Right lobe of liver (tissue), 6 donors: ENCODE measurements at regions not wholly inside any gene's neighbourhood (a gene's known extent, or its start where the extent isn't known, plus 50 kb on each side); places are given as distances from the start of the nearest gene placed in this dataset.

Experiments used
- ATAC-seq, 4 donors: fragments of 200-7000 bp; cut with Tn5 transposase; one replicate each; pipeline ENCODE4 v1.9.1; 2020; ENCODE audit warnings: mild to moderate bottlenecking in 4 of 4, moderate library complexity in 4 of 4
- DNase-seq, 3 donors: peaks; one replicate each; pipeline ENCODE4 v3.0.0-alpha.2; 2020
- H3K27ac ChIP-seq, 3 donors: fragments of 200-600 bp; one replicate each; pipeline ENCODE4 v1.8.0; 2022
- H3K27me3 ChIP-seq, 2 donors: fragments of 200-600 bp; one replicate each; pipeline ENCODE4 v1.8.0; 2022
- H3K36me3 ChIP-seq, 4 donors: fragments of 200-600 bp; sonication (generic) in 1 of 4; one replicate each; pipeline versions ENCODE4 v1.5.1 to v1.8.0; 2017 to 2022; ENCODE audit warnings: control low read depth in 1 of 4
- H3K4me1 ChIP-seq, 4 donors: fragments of 200-600 bp; sonication (generic) in 1 of 4; one replicate each; pipeline versions ENCODE4 v1.5.1 to v1.8.0; 2017 to 2022; ENCODE audit warnings: control low read depth in 1 of 4
- H3K4me3 ChIP-seq, 3 donors: fragments of 200-600 bp; one replicate each; pipeline ENCODE4 v1.8.0; 2022
- H3K9me3 ChIP-seq, 4 donors: fragments of 200-600 bp; sonication (generic) in 1 of 4; one replicate each; pipeline versions ENCODE4 v1.5.1 to v1.8.0; 2017 to 2022; ENCODE audit warnings: control low read depth in 1 of 4
- POLR2A ChIP-seq: fragments of 450-650 bp; IDR thresholded peaks from one replicate; pipeline ENCODE4 v1.6.1; 2017; ENCODE audit warnings: antibody characterized with exemption, mild to moderate bottlenecking
- WGBS: methylation state at CpG from one replicate; pipeline ENCODE4 v1.1.6; 2018; ENCODE audit warnings: low coverage, low lambda C conversion rate; ENCODE audit not compliant: insufficient coverage; ENCODE audit errors: missing lambda C conversion rate; 5-methylcytosine and 5-hydroxymethylcytosine counted together
- intact Hi-C, 2 donors: fragments of 100-400 bp; cut with DNase I; formaldehyde crosslinking; loops; one replicate each; pipeline versions ENCODE4 v1.11.2 to v1.14.1; 2022
- TF ChIP-seq, protein P1 (sequence below), 4 donors: fragments of 200-600 bp in 3 of 4; fragments of 450-650 bp in 1 of 4; IDR thresholded peaks; one replicate each; pipeline versions ENCODE4 v1.5.1 to v1.8.0; 2016 to 2022; ENCODE audit warnings: antibody characterized with exemption in 4 of 4, mild to moderate bottlenecking in 2 of 4
- donor health status: DM: no; HTN: yes; CAD: no.
- donor health status: DM: no; HTN: no; CAD: no.
- donor health status: DM: no; HTN: no; CAD: no.
- donor health status: DM: no; HTN: yes; CAD: no.
- donor health status: DM: no; HTN: yes; CAD: no.

DNA sequence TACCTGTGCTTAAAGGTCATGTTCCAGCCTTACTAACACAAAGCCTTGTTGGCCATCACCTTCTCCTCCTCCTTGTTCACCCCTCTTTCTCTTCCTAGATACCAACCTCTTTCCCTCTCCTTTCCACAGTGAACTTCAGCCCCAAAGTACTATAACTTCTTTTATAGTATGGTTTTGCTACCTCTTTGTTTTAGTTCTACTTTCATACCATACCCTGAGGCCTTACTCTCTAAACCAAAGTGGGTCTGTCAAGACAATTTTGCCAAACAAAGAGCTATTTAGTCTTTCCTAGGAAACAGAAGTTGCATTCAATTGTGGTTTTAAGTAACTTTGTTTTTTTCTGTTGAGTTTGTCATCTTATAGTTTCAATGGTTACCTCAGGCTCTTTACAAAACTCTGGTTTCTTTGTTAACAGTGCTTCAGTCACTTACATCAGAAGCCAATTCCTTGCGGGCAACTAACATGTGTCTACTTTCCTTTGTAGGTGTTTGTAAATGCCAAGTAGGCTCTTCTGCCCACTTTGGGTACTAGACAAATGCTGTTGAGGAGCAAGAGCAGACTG, 623.9 kb upstream of the PKN2 start:
- TF ChIP-seq, protein P1, sequence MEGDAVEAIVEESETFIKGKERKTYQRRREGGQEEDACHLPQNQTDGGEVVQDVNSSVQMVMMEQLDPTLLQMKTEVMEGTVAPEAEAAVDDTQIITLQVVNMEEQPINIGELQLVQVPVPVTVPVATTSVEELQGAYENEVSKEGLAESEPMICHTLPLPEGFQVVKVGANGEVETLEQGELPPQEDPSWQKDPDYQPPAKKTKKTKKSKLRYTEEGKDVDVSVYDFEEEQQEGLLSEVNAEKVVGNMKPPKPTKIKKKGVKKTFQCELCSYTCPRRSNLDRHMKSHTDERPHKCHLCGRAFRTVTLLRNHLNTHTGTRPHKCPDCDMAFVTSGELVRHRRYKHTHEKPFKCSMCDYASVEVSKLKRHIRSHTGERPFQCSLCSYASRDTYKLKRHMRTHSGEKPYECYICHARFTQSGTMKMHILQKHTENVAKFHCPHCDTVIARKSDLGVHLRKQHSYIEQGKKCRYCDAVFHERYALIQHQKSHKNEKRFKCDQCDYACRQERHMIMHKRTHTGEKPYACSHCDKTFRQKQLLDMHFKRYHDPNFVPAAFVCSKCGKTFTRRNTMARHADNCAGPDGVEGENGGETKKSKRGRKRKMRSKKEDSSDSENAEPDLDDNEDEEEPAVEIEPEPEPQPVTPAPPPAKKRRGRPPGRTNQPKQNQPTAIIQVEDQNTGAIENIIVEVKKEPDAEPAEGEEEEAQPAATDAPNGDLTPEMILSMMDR (IDR thresholded peaks at IDR 0.05) = no peak
- TF ChIP-seq POLR2A = no peak
- Histone ChIP-seq H3K27ac (no peak overlapping the region), H3K4me3 (no peak overlapping the region), H3K9me3 (no peaks in the 10 kb centered on the region), H3K36me3 (no peaks in the 10 kb centered on the region), H3K4me1 (no peaks in the 10 kb centered on the region), H3K27me3 (no peaks in the 10 kb centered on the region)
- DNase-seq (no peak), ATAC-seq (no peak)
- 82% methylated on average over 1 of the region's 1 CpG for WGBS
- intact Hi-C loops = no loop called here

DNA sequence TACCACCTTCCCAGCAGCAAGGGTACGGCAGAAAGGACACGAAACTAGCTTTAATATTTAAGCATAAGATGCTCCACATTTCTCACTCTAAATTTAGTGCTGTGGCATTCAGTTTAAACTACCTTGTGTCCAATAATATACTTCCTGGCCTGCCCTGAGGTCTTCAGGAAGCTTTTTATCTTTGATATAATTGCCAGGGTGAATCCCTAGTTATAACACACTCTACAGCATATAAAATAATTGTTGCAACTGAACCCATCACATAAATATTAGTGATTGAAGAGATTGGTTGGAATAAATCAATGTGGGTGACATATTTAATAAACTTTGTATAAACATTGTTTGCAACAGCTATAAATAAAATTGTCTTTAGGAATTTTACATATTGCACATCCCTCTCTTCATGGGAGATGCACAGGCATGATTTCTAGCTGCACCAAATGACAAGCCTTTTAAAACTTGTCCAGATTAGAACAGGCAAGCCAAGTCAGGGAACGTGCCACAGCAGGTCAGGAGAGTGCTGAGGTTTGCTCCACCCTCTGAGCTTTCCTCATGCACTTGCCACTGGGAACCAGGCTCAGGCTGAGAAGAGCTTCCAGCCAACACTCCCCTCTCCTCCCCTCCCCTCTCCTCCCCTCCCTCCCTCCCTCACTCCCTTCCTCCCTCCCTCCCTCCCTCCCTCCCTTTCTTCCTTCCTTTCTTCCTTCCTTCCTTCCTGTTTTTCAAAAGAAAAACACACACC, 623.2 kb upstream of the PKN2 start:
- Histone ChIP-seq H3K36me3 (no peaks in the 10 kb centered on the region), H3K9me3 (no peaks in the 10 kb centered on the region), H3K4me3 (no peak overlapping the region), H3K4me1 (no peaks in the 10 kb centered on the region), H3K27ac (no peak overlapping the region), H3K27me3 (no peaks in the 10 kb centered on the region)
- no peak for DNase-seq
- intact Hi-C loops = no loop called here
- ATAC-seq = peak in 1 of 4 donors; percentile 52
- WGBS = 81% methylated on average over 3 of the region's 3 CpGs
- TF ChIP-seq, protein P1 (IDR thresholded peaks at IDR 0.05) = no peak
- no peak for TF ChIP-seq POLR2A

DNA sequence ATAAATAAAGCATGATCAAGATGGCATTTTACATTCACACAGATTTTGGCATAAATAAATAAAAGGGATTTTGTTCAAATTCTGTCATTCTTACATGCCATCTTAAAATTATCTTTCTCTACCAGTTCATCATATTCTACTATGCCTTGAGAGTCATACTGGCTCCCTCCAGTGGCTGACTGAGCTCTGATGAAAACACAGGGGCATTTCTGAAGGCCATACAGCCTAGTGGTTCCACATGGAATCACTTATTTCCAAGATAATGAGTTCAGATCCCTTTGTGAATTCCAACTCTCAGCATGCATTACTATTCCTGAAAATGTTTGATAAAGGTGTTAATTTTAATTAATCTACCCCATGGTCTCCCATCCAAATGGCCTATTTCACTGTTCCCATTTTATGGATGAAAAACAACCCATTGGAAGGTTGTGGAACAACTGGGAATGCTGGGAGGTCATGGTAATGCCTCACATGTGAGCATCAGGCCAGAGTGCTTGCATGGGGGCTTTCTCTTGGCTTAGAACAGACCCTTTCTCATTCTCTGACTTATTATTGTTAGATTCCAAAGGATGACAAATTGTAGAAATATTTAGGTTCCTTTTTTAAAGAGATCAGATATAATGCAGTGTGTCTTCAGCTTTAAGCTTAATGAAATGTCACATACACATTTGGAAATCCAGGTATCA, 622.4 kb upstream of the PKN2 start:
- no peaks in the 10 kb centered on the region for H3K36me3 ChIP-seq
- intact Hi-C loops = no loop called here
- H3K4me1 ChIP-seq = no peaks in the 10 kb centered on the region
- TF ChIP-seq, protein P1 (IDR thresholded peaks at IDR 0.05) = peak; percentile 65 to 88 (median 70)
- no peak for TF ChIP-seq POLR2A
- DNase-seq (peak in 1 of 3 donors; percentile 50), ATAC-seq (peak; percentile 89 to 94 (median 90))
- no peaks in the 10 kb centered on the region for H3K9me3 ChIP-seq
- no peak overlapping the region for H3K4me3 ChIP-seq
- H3K27ac ChIP-seq = no peak overlapping the region
- no peaks in the 10 kb centered on the region for H3K27me3 ChIP-seq

DNA sequence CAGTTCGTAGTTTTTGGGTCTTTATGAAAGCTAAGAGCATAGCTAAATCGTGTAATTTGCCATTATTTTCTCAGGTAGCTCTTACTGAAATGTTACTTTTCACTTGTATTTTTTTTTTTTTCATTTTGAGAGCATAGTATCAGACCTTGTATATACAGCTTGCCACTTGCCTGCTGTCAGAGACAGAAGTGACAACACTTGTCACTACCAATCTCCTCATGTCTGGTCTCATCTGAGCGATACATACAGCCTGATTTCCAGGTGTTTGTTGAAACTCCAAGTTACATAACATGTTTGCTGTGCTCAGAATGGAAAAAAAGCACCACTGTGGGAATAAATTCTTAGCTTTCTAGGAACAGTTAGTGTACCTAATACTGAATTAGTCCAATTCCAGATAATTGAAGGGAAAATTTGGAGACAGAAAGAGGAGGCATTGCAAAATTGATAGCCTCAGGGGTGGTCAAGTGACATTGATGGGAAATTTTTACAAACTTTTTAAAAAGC, 621.4 kb upstream of the PKN2 start:
- intact Hi-C loops = no loop called here
- H3K36me3 ChIP-seq = no peaks in the 10 kb centered on the region
- no peak for DNase-seq
- no peak overlapping the region for H3K4me3 ChIP-seq
- WGBS = 65% methylated on average over 3 of the region's 3 CpGs
- ATAC-seq = no peak
- H3K9me3 ChIP-seq = no peaks in the 10 kb centered on the region
- H3K27me3 ChIP-seq = no peaks in the 10 kb centered on the region
- TF ChIP-seq, protein P1 (IDR thresholded peaks at IDR 0.05) = no peak
- no peak for TF ChIP-seq POLR2A
- H3K4me1 ChIP-seq = no peaks in the 10 kb centered on the region
- no peak overlapping the region for H3K27ac ChIP-seq
